GM23338 (cell line): ENCODE measurements at regions not wholly inside any gene's neighbourhood (a gene's known extent, or its start where the extent isn't known, plus 50 kb on each side); places are given as distances from the start of the nearest gene placed in this dataset.

Experiments
- ATAC-seq: fragments of 200-7000 bp; cut with Tn5 transposase; 3 replicates; pipeline ENCODE4 v1.9.1; 2020
- DNase-seq: peaks from one replicate; pipeline ENCODE4 v3.0.0-alpha.2; 2015; ENCODE audit warnings: low spot score
- H2AFZ ChIP-seq: fragments of 200-600 bp; sonication (generic); 2 replicates; pipeline ENCODE4 v1.8.0; 2016; ENCODE audit warnings: antibody characterized with exemption, mild to moderate bottlenecking, moderate library complexity
- H3F3A ChIP-seq: fragments of 200-600 bp; sonication (generic); replicated peaks from 2 replicates; pipeline ENCODE4 v1.8.0; 2017; ENCODE audit warnings: antibody characterized with exemption, mixed run types, low read depth
- H3K27ac ChIP-seq: fragments of 200-600 bp; sonication (generic); 2 replicates; pipeline ENCODE4 v1.6.1; 2016; ENCODE audit warnings: low read depth
- H3K27me3 ChIP-seq: fragments of 200-600 bp; sonication (generic); 2 replicates; pipeline ENCODE4 v1.8.0; 2016; ENCODE audit warnings: mild to moderate bottlenecking, mixed run types, moderate library complexity; ENCODE audit not compliant: insufficient read depth
- H3K36me3 ChIP-seq: fragments of 200-600 bp; sonication (generic); 2 replicates; pipeline ENCODE4 v1.8.0; 2016; ENCODE audit warnings: mild to moderate bottlenecking; ENCODE audit not compliant: insufficient read depth
- H3K4me1 ChIP-seq: fragments of 200-600 bp; sonication (generic); 2 replicates; pipeline ENCODE4 v1.8.0; 2016; ENCODE audit warnings: mild to moderate bottlenecking, moderate library complexity; ENCODE audit not compliant: insufficient read depth
- H3K4me2 ChIP-seq: fragments of 200-600 bp; sonication (generic); 2 replicates; pipeline ENCODE4 v1.7.1; 2017; ENCODE audit warnings: mixed run types
- H3K4me3 ChIP-seq: fragments of 200-600 bp; sonication (generic); 2 replicates; pipeline ENCODE4 v1.6.1; 2016; ENCODE audit warnings: mixed run types
- H3K79me2 ChIP-seq: fragments of 200-600 bp; sonication (generic); replicated peaks from 2 replicates; pipeline ENCODE4 v1.8.0; 2017; ENCODE audit warnings: mild to moderate bottlenecking; ENCODE audit not compliant: insufficient read depth
- H3K9me2 ChIP-seq: fragments of 200-600 bp; sonication (generic); 2 replicates; pipeline ENCODE4 v1.8.0; 2017; ENCODE audit not compliant: insufficient read depth
- H4K20me1 ChIP-seq: fragments of 200-600 bp; sonication (generic); replicated peaks from 2 replicates; pipeline ENCODE4 v1.8.0; 2017; ENCODE audit warnings: mild to moderate bottlenecking; ENCODE audit not compliant: insufficient read depth
- H3K27ac Mint-ChIP-seq: 2 replicates; pipeline ENCODE4 v1.8.0; 2020; ENCODE audit warnings: inconsistent platforms, mild to moderate bottlenecking, moderate library complexity, mixed read lengths
- H3K27me3 Mint-ChIP-seq: 3 replicates; pipeline ENCODE4 v1.8.0; 2022; ENCODE audit warnings: low read depth, mild to moderate bottlenecking, moderate library complexity, mixed read lengths, inconsistent platforms; ENCODE audit not compliant: insufficient read depth, poor library complexity
- H3K36me3 Mint-ChIP-seq: 3 replicates; pipeline ENCODE4 v1.8.0; 2021; ENCODE audit warnings: low read depth, mild to moderate bottlenecking, inconsistent platforms, moderate library complexity, mixed read lengths
- H3K4me1 Mint-ChIP-seq: 3 replicates; pipeline ENCODE4 v1.8.0; 2020; ENCODE audit warnings: mild to moderate bottlenecking, inconsistent platforms, mixed read lengths
- H3K4me3 Mint-ChIP-seq: 3 replicates; pipeline ENCODE4 v1.8.0; 2021; ENCODE audit warnings: moderate library complexity, mild to moderate bottlenecking, inconsistent platforms, mixed read lengths
- H3K9me3 Mint-ChIP-seq: 3 replicates; pipeline ENCODE4 v1.8.0; 2020; ENCODE audit warnings: moderate library complexity, mild to moderate bottlenecking, inconsistent platforms, mixed read lengths
- CREB1 ChIP-seq: fragments of 250-450 bp; sonication (Bioruptor Pico); IDR thresholded peaks from 2 replicates; pipeline ENCODE4 v1.5.0; 2020; ENCODE audit warnings: low read depth, mild to moderate bottlenecking, moderate library complexity
- CTCF ChIP-seq, 2 experiments: fragments of 200-600 bp in 1 of 2; sonication (generic) in 1 of 2; conservative IDR thresholded peaks; 2 replicates each; pipeline versions ENCODE4 v1.5.1 to v1.6.1; 2016 to 2017; ENCODE audit warnings: antibody characterized with exemption in 2 of 2, low read depth in 2 of 2, mild to moderate bottlenecking in 2 of 2, moderate library complexity in 1 of 2
- ETS1 ChIP-seq: IDR thresholded peaks from 2 replicates; pipeline ENCODE4 v1.6.1; 2016; ENCODE audit warnings: antibody characterized with exemption
- EZH2 ChIP-seq: fragments of 200-600 bp; sonication (generic); IDR thresholded peaks from one replicate; pipeline ENCODE4 v1.8.0; 2017; ENCODE audit warnings: antibody characterized with exemption, mild to moderate bottlenecking, low read depth; ENCODE audit not compliant: unreplicated experiment
- JUNB ChIP-seq: IDR thresholded peaks from one replicate; pipeline ENCODE4 v1.6.1; 2016; ENCODE audit warnings: antibody characterized with exemption; ENCODE audit not compliant: unreplicated experiment
- NANOG ChIP-seq: IDR thresholded peaks from 2 replicates; pipeline ENCODE4 v1.6.1; 2016; ENCODE audit warnings: antibody characterized with exemption, borderline replicate concordance
- POLR2AphosphoS5 ChIP-seq: IDR thresholded peaks from 2 replicates; pipeline ENCODE4 v1.6.1; 2016; ENCODE audit warnings: antibody characterized with exemption, low read depth
- REST ChIP-seq: IDR thresholded peaks from one replicate; pipeline ENCODE4 v1.6.1; 2018; ENCODE audit warnings: antibody characterized with exemption; ENCODE audit not compliant: unreplicated experiment
- STAT1 ChIP-seq: IDR thresholded peaks from one replicate; pipeline ENCODE4 v1.6.1; 2016; ENCODE audit warnings: antibody characterized with exemption; ENCODE audit not compliant: unreplicated experiment
- ZNF114 ChIP-seq: fragments of 250-450 bp; sonication (Bioruptor Pico); IDR thresholded peaks from 2 replicates; pipeline ENCODE4 v1.5.0; 2020; ENCODE audit warnings: mild to moderate bottlenecking, moderate library complexity

- H3K27ac Mint-ChIP-seq = no peak overlapping the region
- no peaks in the 10 kb centered on the region for H3F3A ChIP-seq
- H3K27me3 ChIP-seq = no peaks in the 10 kb centered on the region
- H3K27me3 Mint-ChIP-seq = no peaks in the 10 kb centered on the region
- no peaks in the 10 kb centered on the region for H4K20me1 ChIP-seq
- no peaks in the 10 kb centered on the region for H3K4me1 ChIP-seq
- no peaks in the 10 kb centered on the region for H3K36me3 Mint-ChIP-seq
- no peaks in the 10 kb centered on the region for H3K36me3 ChIP-seq
- no peak overlapping the region for H3K4me2 ChIP-seq
- H3K9me2 ChIP-seq = no peaks in the 10 kb centered on the region
- no peaks in the 10 kb centered on the region for H3K4me1 Mint-ChIP-seq
- no peaks in the 10 kb centered on the region for H3K9me3 Mint-ChIP-seq
- no peak overlapping the region for H3K27ac ChIP-seq
- DNase-seq (no peak), ATAC-seq (no peak)
- TF ChIP-seq NANOG (no peak), CTCF (conservative IDR thresholded peaks at IDR 0.05; ENCODE audit: low read depth in 2 of 2) (no peak), CREB1 (no peak), ETS1 (no peak), JUNB (no peak), POLR2AphosphoS5 (no peak)
- no peaks in the 10 kb centered on the region for H3K79me2 ChIP-seq
- no peak overlapping the region for H3K4me3 Mint-ChIP-seq
- H3K4me3 ChIP-seq = no peak overlapping the region
- no peak overlapping the region for H2AFZ ChIP-seq
These were observed 1674.1 kb downstream of the PCDH7 start for GRCh38 chr4:32394255-32394654.

- ATAC-seq (no peak; the same call in 2 of the 3 replicates), DNase-seq (peak; percentile 23)
- H3K4me3 ChIP-seq = no peak overlapping the region
- H3K4me3 Mint-ChIP-seq = no peak overlapping the region
- no peaks in the 10 kb centered on the region for H3K79me2 ChIP-seq
- TF ChIP-seq CTCF (conservative IDR thresholded peaks at IDR 0.05; ENCODE audit: low read depth in 2 of 2) (no peak), JUNB (no peak), POLR2AphosphoS5 (no peak), EZH2 (no peak), STAT1 (no peak), ETS1 (no peak), REST (no peak), ZNF114 (CRISPR knock-in tag) (no peak)
- H3K9me2 ChIP-seq = no peaks in the 10 kb centered on the region
- no peaks in the 10 kb centered on the region for H3K4me1 ChIP-seq
- H3K9me3 Mint-ChIP-seq = no peaks in the 10 kb centered on the region
- no peak overlapping the region for H3K27ac ChIP-seq
- H2AFZ ChIP-seq = no peak overlapping the region
- H3K36me3 Mint-ChIP-seq = no peaks in the 10 kb centered on the region
- no peaks in the 10 kb centered on the region for H4K20me1 ChIP-seq
- H3K4me1 Mint-ChIP-seq = no peaks in the 10 kb centered on the region
- no peak overlapping the region for H3K27ac Mint-ChIP-seq
- H3K27me3 Mint-ChIP-seq = no peaks in the 10 kb centered on the region
- no peaks in the 10 kb centered on the region for H3F3A ChIP-seq
- no peaks in the 10 kb centered on the region for H3K27me3 ChIP-seq
- H3K36me3 ChIP-seq = no peaks in the 10 kb centered on the region
- no peak overlapping the region for H3K4me2 ChIP-seq
These were observed 1676.4 kb downstream of the PCDH7 start for GRCh38 chr4:32396507-32397070.
